GM12873 (cell line): ENCODE measurements at regions not wholly inside any gene's neighbourhood (a gene's known extent, or its start where the extent isn't known, plus 50 kb on each side); places are given as distances from the start of the nearest gene placed in this dataset.

Experiments used
- TF ChIP-seq, protein P1 (sequence below): IDR thresholded peaks from 2 replicates; pipeline ENCODE4 v1.5.1; 2012; ENCODE audit warnings: low read depth, mild to moderate bottlenecking, moderate library complexity, low read length, control low read depth; ENCODE audit not compliant: insufficient read depth; ENCODE audit errors: missing control alignments

DNA sequence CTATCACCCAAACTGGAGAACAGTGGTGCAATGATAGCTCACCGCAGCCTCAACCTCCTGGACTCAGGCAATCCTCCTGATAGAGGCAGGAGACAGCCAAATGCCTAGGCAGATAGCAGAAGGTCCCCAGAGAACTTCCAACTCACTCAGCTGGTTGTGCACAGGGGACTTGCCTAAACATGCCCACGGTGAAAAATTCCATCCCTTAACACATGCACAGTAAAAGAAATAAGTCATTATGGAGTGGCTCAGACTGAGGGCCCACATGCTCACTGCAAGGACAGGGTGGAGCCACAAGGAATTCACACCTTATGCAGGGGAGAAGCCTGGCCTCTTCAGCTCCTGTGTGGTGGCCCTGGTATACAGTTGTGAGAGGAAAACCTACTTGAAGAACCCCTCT is 525.8 kb upstream of the ATP2B1 start:
- TF ChIP-seq, protein P1, sequence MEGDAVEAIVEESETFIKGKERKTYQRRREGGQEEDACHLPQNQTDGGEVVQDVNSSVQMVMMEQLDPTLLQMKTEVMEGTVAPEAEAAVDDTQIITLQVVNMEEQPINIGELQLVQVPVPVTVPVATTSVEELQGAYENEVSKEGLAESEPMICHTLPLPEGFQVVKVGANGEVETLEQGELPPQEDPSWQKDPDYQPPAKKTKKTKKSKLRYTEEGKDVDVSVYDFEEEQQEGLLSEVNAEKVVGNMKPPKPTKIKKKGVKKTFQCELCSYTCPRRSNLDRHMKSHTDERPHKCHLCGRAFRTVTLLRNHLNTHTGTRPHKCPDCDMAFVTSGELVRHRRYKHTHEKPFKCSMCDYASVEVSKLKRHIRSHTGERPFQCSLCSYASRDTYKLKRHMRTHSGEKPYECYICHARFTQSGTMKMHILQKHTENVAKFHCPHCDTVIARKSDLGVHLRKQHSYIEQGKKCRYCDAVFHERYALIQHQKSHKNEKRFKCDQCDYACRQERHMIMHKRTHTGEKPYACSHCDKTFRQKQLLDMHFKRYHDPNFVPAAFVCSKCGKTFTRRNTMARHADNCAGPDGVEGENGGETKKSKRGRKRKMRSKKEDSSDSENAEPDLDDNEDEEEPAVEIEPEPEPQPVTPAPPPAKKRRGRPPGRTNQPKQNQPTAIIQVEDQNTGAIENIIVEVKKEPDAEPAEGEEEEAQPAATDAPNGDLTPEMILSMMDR = no peak

DNA sequence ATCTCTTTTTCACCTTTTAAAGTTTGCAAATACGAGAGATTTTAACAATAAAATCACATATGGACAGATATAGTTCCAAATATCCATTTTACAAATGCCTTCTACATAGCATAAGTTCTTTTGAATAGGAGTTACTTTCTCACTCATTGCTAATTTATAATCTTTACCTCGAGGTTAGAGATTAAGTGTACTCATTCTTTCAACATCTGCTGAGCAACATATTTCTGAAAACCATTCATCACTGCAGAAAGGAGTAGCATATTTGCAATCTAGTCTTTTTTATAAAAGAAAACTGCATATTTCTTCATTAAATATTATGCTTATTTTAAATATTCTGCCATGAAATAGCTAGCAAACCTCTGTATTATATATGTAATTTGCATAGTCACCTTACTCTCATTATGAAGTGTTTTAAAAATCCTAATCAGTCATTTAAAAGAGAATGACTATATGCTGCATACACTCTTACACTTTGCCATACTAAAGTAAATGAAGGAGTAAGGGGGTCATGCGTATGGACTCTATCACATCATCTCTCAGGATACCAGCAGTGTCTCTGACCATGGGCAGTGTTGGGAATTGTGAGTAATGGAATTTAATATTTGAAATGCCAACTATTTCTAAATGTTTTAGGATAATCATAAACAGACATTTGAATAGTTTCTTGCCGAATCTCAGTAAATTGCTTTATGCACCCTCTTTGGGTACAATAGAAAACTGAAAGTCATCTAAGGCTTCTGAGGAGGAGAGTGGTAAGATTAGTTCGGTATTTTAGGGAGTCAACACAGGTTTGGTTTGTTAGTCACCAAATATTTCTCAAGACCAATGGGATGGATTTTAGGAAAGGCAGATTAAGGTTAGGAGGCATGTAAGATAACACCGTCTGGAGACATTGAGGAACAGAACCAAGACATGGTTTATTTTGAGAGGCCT is 524.8 kb upstream of the ATP2B1 start:
- TF ChIP-seq, protein P1 = no peak

- TF ChIP-seq, protein P1 = no peak
These were observed 521.0 kb upstream of the ATP2B1 start for GRCh38 chr12:90229407-90230170.

GRCh38 chr12:90226211-90226610 is 517.6 kb upstream of the ATP2B1 start:
- TF ChIP-seq, protein P1 = no peak

- TF ChIP-seq, protein P1 = no peak
These were observed 508.2 kb upstream of the ATP2B1 start for GRCh38 chr12:90216815-90217214.

DNA sequence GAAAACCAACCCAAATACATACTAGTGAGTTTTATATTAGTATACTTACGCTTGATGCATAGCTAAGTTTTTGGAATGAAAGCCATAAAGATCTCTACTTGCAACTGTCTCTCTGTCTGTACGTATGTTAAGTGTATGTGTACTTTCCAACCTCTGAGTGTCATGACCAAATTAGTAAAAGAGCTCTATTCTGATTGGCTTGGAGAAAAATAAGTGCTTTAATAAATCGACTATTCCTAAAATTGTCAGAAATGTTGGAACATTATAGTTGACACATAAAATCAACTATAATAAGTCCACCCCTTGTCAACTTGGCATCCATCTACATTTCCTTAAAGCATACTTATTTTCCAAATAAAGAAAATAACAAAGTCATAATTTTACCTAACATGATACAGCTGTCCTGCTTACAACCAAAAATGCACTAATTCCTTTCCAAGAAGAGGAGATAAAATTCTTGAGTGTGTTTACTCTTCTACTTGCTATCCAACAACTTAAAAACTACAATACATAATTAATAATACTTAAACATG is 507.4 kb upstream of the ATP2B1 start:
- TF ChIP-seq, protein P1 = no peak

- TF ChIP-seq, protein P1 = no peak
These were observed 502.4 kb upstream of the ATP2B1 start for GRCh38 chr12:90211017-90211416.
